ENCODE measurements at regions not wholly inside any gene's neighbourhood (a gene's known extent, or its start where the extent isn't known, plus 50 kb on each side); places are given as distances from the start of the nearest gene placed in this dataset.

DNA sequence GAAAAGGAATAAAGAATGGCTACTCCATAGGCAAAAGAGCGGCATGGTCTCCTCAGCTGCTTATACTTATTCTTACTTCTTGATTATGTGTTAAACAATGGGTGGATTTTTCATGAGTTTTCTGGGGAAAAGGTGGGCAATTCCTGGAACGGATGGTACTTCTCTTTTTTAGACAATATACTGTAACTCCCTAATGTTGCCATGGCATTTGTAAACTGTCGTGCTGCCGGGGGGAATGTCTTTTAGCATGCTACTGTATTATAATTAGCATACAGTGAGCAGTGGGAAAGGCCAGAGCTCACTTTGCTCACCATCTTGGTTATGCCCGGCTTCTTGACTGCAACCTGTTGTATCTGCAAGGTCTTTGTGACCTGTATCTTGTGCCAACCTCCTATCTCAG is 372.1 kb upstream of the AKR1E2 start:
- no peak overlapping the region for H3K27ac ChIP-seq
- TF ChIP-seq, protein P1, sequence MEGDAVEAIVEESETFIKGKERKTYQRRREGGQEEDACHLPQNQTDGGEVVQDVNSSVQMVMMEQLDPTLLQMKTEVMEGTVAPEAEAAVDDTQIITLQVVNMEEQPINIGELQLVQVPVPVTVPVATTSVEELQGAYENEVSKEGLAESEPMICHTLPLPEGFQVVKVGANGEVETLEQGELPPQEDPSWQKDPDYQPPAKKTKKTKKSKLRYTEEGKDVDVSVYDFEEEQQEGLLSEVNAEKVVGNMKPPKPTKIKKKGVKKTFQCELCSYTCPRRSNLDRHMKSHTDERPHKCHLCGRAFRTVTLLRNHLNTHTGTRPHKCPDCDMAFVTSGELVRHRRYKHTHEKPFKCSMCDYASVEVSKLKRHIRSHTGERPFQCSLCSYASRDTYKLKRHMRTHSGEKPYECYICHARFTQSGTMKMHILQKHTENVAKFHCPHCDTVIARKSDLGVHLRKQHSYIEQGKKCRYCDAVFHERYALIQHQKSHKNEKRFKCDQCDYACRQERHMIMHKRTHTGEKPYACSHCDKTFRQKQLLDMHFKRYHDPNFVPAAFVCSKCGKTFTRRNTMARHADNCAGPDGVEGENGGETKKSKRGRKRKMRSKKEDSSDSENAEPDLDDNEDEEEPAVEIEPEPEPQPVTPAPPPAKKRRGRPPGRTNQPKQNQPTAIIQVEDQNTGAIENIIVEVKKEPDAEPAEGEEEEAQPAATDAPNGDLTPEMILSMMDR (conservative IDR thresholded peaks at IDR 0.05), result no peak

DNA sequence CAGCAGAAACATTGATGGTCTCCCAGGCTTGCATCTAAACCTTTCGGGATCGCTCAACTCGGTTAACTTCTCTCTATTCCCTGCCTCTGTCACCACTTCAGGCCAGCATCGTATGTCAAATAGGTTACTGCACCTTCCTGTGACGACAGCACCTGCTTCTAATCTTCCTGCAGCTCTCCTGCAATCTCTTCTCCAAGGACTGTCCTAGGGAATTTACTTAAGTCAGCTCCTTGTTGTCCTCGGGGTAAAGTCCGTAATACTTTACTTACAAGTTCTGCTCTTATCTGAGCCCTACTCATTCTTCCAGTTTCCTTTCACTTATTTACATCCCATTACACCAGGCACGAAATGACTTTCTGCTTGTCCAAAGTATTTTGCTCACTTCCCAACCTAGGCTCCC is 372.7 kb upstream of the AKR1E2 start:
- TF ChIP-seq, protein P1 (conservative IDR thresholded peaks at IDR 0.05), result no peak
- no peak overlapping the region for H3K27ac ChIP-seq

DNA sequence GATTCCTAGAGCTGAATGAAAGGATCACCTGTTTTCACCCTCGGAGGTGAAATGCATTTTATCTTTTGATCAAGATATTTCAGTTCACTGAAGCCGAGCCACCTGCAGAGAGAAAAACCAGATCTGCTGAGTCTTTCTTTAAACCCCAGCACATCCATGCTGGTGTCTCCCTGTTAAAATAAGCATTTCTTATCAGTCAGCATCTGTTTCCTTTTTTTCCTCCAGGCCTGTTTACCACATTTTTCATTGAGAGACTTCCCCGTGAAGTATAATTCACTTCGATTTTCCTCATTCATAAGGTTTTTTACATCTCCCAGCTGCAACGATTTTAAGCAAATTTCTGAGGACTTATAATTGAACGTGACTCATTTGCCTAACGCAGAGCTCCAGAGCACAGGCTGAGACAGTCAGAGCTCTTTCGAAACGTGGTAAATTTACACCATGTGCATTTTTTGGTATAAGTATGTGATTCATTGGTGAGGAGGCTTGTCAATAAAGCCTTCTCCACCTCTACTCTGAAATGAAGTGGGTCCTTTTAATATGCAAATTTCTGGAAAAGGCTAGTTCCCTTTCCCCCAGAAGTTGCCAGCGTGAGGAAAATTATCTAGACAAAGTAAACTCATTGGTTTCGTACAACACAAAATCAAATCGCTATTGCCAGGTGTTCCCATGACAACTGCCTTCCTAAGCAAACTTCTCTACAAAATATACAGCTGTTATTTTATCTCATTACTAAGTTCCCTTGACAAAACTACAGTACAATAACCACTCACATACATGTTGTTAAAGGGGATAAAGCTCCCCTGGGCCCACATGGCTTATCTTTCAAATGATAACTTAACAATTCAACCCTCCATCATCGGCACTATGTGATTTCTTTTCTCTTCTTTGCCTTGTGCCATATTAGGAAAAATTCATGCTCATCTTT is 374.8 kb upstream of the AKR1E2 start:
- TF ChIP-seq, protein P1 (conservative IDR thresholded peaks at IDR 0.05), result no peak
- H3K27ac ChIP-seq, result no peak overlapping the region

DNA sequence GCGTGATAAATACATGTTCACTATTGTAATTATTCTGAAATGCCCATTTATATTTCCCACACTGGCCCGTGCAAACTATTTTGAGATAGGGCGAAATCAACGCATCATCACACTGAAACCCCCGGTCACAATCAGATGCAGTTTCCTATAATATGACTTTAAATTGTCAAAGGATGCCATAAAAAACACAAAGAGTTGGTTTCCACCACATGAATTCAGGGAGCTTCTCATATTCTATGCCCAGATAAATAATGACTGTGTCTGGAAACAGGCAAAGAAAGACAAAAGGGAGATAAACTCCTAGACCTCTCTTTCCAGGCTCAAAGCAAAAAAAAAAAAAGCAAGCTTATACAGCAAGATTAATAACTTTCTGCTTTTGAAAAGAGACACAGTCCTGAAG is 375.8 kb upstream of the AKR1E2 start:
- H3K27ac ChIP-seq, result no peak overlapping the region
- TF ChIP-seq, protein P1 (conservative IDR thresholded peaks at IDR 0.05), result no peak

DNA sequence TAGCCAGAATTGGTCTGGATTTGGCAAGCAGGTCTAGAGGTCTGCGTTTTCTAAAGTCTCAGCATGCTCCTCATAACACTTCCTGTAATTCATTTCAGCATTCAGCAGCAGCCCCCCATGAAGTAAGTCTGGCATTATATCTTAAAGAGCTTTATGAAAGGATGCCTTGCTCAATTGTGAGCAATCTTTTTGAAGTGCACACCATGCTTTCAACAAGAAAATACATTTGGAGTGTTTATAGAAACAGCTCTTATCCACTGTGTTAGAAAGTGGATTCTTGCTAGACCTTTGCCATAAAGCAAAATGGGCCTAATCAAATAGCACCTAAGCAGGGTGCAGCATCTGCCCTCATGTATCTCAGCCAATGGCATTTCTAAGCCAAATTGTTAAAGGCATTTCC is 378.0 kb upstream of the AKR1E2 start:
- no peak overlapping the region for H3K27ac ChIP-seq
- TF ChIP-seq, protein P1 (conservative IDR thresholded peaks at IDR 0.05), result no peak

DNA sequence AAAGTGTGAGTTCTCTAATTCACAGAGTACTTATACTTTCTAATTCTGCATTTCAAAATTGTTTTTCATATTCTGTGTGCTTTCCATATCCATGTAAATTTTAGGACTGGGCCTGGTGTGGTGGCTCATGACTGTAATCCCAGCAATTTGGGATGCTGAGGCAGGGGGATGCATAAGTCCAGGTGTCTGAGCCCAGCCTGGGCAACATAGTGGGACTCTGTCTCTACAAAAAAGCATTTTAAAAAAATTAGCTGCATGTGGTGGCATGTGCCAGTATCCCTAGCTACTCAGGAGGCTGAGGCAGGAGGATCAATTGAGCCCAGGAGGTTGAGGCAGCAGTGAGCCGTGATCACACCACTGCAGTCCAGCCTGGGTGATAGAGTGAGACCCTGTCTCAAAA is 382.6 kb upstream of the AKR1E2 start:
- TF ChIP-seq, protein P1 (conservative IDR thresholded peaks at IDR 0.05), result no peak
- no peak overlapping the region for H3K27ac ChIP-seq

DNA sequence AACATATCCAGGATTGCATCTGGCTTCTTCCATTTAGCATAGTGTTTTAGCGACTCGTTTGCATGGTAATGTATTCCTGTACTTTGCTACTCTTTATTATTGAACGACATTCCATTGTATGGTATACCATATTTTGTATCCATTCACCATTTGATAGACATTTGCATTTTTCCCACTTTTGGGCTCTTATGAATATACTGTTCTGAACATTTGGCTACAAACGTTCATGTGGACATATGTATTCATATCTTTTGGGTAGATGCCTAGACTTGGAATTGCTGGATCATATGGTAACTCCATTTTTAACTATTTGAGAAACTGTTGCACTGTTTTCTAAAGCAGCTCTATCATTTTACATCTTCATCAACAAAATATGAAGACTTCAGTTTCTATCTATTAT is 383.7 kb upstream of the AKR1E2 start:
- H3K27ac ChIP-seq, result no peak overlapping the region
- TF ChIP-seq, protein P1 (conservative IDR thresholded peaks at IDR 0.05), result no peak

Measured in VCaP (cell line).